Urothelium cell line (cell line): ENCODE measurements at regions not wholly inside any gene's neighbourhood (a gene's known extent, or its start where the extent isn't known, plus 50 kb on each side); places are given as distances from the start of the nearest gene placed in this dataset.

Experiments
- DNase-seq: peaks from one replicate; pipeline ENCODE4 v3.0.0; 2011; ENCODE audit warnings: low spot score, mixed read lengths
- FAIRE-seq: peaks from 2 replicates; lab custom pipeline; 2011; peaks lifted over from hg19 to GRCh38; lab: Jason Lieb, UNC

DNA sequence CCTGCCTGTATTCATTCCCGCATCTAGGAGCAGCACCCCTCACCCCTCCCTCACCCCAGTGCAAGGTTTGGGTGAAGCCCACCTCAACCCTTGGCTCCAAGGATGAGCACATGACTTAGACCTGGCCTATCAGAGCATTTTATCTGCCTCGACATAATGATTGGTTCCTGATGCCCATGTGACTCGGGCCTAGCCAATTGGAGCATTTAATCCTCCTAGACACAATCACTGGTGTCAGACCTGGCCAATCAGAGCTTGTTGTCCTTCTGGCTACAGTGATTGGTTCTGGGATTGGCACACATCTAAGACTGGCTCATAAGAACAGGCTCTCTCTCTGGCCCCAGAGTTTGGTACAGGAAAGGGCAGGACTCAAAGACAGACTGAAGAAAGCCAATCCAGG lies 73.1 kb upstream of the MYL2 start:
- FAIRE-seq (no peak), DNase-seq (no peak)

DNA sequence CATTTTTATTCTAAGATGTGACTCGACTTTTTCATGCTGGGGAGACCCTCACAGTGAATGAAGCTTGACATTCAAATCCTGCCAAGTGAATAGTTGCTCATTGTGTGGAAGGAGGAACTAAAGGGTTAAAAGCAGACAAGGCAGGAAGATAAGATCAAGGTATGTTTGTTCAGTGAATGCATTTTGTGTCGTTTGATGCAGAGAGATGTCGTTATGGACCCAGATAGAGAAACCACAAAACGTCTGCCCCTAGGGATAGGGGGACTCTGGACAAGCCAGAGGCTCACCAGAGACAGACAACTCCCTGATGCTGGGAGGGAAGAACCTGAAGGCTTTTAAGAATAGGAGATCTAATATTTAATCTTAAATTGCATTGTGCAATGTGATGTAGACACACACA lies 72.5 kb upstream of the MYL2 start:
- no peak for FAIRE-seq
- DNase-seq, result no peak

DNA sequence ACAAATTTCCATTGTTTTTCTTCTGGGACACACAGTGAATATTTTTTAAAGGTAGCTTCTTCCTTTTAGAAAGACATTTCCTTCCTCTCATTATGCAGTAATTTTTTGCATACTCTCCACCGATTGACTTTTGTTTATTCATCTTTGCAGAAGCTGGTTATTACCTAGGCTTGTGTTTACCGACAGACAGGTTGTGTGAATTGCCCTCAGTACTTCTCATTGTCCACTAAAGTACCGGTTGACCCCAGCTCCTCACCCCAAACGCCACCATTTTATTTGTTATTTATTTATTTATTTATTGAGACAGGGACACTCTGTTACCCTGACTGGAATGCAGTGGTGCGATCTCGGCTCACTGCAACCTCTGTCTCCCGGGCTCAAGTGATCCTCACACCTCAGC lies 63.4 kb upstream of the MYL2 start:
- FAIRE-seq (no peak), DNase-seq (no peak)

DNA sequence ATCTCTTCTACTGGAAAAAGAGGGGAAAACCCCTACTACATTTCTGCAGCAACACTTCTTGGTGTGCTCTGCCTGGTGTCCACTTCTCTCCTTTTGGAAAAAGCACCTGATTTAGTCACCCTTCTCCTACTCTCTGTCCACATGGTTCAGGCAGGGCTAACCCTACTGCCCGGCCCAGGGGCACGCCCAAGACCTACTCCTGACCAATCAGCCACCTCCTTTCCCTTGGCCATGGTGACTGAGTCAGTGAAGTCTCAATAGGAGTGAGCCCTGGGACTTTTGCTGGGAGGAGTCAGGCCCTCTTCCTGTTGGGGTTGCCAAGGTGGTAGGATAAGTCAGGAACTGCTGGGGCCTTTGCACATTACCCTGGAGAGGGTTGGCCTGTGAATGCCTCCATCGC lies 52.5 kb upstream of the MYL2 start:
- DNase-seq (no peak), FAIRE-seq (no peak)

DNA sequence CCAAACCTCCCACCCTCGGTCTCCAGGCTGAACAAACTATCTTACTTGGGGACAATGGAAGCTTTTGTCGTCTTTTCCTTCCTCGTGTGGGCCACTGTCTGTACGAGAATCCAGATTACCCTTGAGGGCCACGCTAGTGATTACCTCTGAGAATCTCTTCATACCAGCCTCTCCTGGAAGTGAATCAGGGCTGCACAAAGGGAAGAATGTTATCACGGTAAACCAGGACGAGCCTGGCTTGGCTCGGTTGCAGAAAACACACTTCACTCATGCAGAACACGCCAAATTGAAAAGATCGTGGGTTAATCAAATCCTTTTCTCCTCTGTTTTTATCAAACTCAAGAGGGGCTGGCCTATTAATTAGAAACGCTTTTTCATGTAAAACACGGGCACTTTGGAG lies 51.6 kb upstream of the MYL2 start:
- no peak for FAIRE-seq

DNA sequence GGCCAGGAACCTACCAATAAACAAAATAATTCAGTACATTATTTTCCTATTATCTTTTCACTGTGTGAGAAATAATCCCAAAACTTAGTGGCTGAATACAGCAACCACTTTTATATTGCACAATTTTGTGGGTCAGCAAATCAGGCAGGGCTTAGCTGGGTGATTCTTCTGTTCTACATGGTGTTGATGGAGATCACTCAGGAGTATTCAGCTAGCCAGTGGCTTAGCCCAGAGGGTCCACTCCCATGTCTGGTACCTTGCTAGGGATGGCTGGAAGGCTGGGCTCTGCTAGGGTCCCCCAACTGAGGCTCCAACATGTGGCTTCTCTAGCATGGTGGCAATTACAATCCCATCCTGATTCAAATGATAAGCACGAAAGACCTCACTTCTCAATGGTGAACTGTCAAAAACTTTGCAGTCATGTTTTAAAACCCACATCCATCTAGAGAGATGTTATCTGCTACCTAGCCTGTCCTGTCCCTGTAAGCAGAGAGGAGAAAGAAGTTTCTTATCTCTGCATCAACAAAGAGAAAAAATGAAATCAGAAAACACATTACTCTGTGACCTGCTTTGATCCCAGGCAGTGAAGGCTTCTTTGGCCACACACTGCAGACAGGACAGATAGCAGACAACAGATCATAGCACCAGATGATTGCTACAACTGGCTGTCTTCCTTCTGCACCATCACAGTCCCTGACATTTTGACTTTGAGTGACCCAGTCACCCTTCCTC lies 51.0 kb upstream of the MYL2 start:
- DNase-seq (no peak), FAIRE-seq (no peak)

More for the DNA sequence above, 51.6 kb upstream of the MYL2 start:
- DNase-seq, result no peak
